HG02870 (cell line): ENCODE measurements at regions not wholly inside any gene's neighbourhood (a gene's known extent, or its start where the extent isn't known, plus 50 kb on each side); places are given as distances from the start of the nearest gene placed in this dataset.
"Not testable (repeated sequence)": the region's sequence is repeated elsewhere in the genome, so short reads cannot be mapped to it uniquely, and the experiment has no call there.

Source experiments
- ATAC-seq: cut with Tn5 transposase; IDR thresholded peaks from one replicate; pipeline ENCODE4 v1.9.1; 2021; ENCODE audit warnings: mild to moderate bottlenecking, moderate library complexity; ENCODE audit not compliant: unreplicated experiment

- ATAC-seq, result no peak
These were observed 167.1 kb upstream of the MMS22L start for GRCh38 chr6:97450087-97450486.

- no peak for ATAC-seq
These were observed 173.1 kb upstream of the MMS22L start for GRCh38 chr6:97456070-97456469.

GRCh38 chr6:97459535-97459934 is 176.5 kb upstream of the MMS22L start:
- no peak for ATAC-seq

- ATAC-seq, result no peak
These were observed 177.0 kb upstream of the MMS22L start for GRCh38 chr6:97459986-97460385.

- ATAC-seq, result no peak
These were observed 177.5 kb upstream of the MMS22L start for GRCh38 chr6:97460394-97461080.

- ATAC-seq, result no peak
These were observed 178.2 kb upstream of the MMS22L start for GRCh38 chr6:97461218-97461617.

- no peak for ATAC-seq
These were observed 179.0 kb upstream of the MMS22L start for GRCh38 chr6:97462031-97462430.

GRCh38 chr6:97462938-97463598 is 180.1 kb upstream of the MMS22L start:
- no peak for ATAC-seq

- no peak for ATAC-seq
These were observed 183.0 kb upstream of the MMS22L start for GRCh38 chr6:97465877-97466561.

GRCh38 chr6:97468981-97469380 is 186.0 kb upstream of the MMS22L start:
- ATAC-seq, result no peak

- no peak for ATAC-seq
These were observed 186.4 kb upstream of the MMS22L start for GRCh38 chr6:97469451-97469850.

GRCh38 chr6:97470322-97470721 is 187.3 kb upstream of the MMS22L start:
- no peak for ATAC-seq

GRCh38 chr6:97473979-97474378 is 191.0 kb upstream of the MMS22L start:
- no peak for ATAC-seq

- ATAC-seq, result peak; percentile 99
These were observed 214.8 kb upstream of the MMS22L start for GRCh38 chr6:97497713-97498331.

GRCh38 chr6:97501853-97502252 is 218.8 kb upstream of the MMS22L start:
- no peak for ATAC-seq

- ATAC-seq, result no peak
These were observed 225.6 kb upstream of the MMS22L start for GRCh38 chr6:97508646-97509045.

GRCh38 chr6:97513260-97513659 is 230.2 kb upstream of the MMS22L start:
- ATAC-seq, result not testable (repeated sequence)

- no peak for ATAC-seq
These were observed 241.8 kb upstream of the MMS22L start for GRCh38 chr6:97524811-97525210.

GRCh38 chr6:97535800-97536199 is 252.8 kb upstream of the MMS22L start:
- ATAC-seq, result no peak

- ATAC-seq, result no peak
These were observed 265.3 kb upstream of the MMS22L start for GRCh38 chr6:97548354-97548753.

- no peak for ATAC-seq
These were observed 274.3 kb upstream of the MMS22L start for GRCh38 chr6:97557355-97557754.

- no peak for ATAC-seq
These were observed 280.5 kb upstream of the MMS22L start for GRCh38 chr6:97563529-97563928.
